ENCODE measurements at regions not wholly inside any gene's neighbourhood (a gene's known extent, or its start where the extent isn't known, plus 50 kb on each side); places are given as distances from the start of the nearest gene placed in this dataset.

GRCh38 chr7:80047032-80047431, 87.6 kb upstream of the GNAI1 start:
- no peak for TF ChIP-seq POLR2A (IDR thresholded peaks at IDR 0.05; ENCODE audit: extremely low read depth, insufficient read length)
- TF ChIP-seq CTCF (IDR thresholded peaks at IDR 0.05; ENCODE audit: low read depth, low read length), result no peak
- TF ChIP-seq MYC (IDR thresholded peaks at IDR 0.05; ENCODE audit: low read depth, low read length), result no peak
- no peak for TF ChIP-seq MAX (IDR thresholded peaks at IDR 0.05; ENCODE audit: low read depth, low read length)

Measured in NB4 (cell line).